MCF 10A (cell line): ENCODE measurements at regions not wholly inside any gene's neighbourhood (a gene's known extent, or its start where the extent isn't known, plus 50 kb on each side); places are given as distances from the start of the nearest gene placed in this dataset.
A peak's percentile ranks its signal among the peaks of the same experiment; 100 is the strongest.

ENCODE experiments used
- BruUV-seq: library from RNA; stranded (reverse); fragments of 400-500 nt; replicated peaks from 2 replicates; lab custom pipeline; 2021; lab: Mats Ljungman, UMichigan
- CTCF ChIA-PET: fragments of 300-600 bp; sonication (Branson Sonifier 250); formaldehyde crosslinking; extraction: SDS; loops from one replicate; lab custom pipeline; 2021; ENCODE audit warnings: antibody characterized with exemption, inconsistent platforms; lab: Yijun Ruan, JAX
- POLR2A ChIA-PET: fragments of 300-600, 350-650 bp; sonication (Branson Sonifier 250); formaldehyde crosslinking; extraction: SDS; loops from one replicate; lab custom pipeline; 2020; ENCODE audit warnings: antibody characterized with exemption, inconsistent platforms; lab: Yijun Ruan, JAX
- DNase-seq: peaks from one replicate; pipeline ENCODE4 v3.0.0-alpha.2; 2018; ENCODE audit not compliant: unreplicated experiment
- H3K27ac Mint-ChIP-seq: one replicate; pipeline ENCODE4 v1.8.0; 2022; ENCODE audit warnings: mild to moderate bottlenecking, low read depth, mixed read lengths; ENCODE audit not compliant: unreplicated experiment
- H3K27me3 Mint-ChIP-seq: one replicate; pipeline ENCODE4 v1.8.0; 2022; ENCODE audit warnings: mixed read lengths; ENCODE audit not compliant: insufficient read depth, unreplicated experiment
- H3K36me3 Mint-ChIP-seq: one replicate; pipeline ENCODE4 v1.8.0; 2022; ENCODE audit warnings: mild to moderate bottlenecking, moderate library complexity, mixed read lengths; ENCODE audit not compliant: insufficient read depth, unreplicated experiment
- H3K4me1 Mint-ChIP-seq: one replicate; pipeline ENCODE4 v1.8.0; 2022; ENCODE audit warnings: mixed read lengths; ENCODE audit not compliant: insufficient read depth, unreplicated experiment
- H3K4me3 Mint-ChIP-seq: one replicate; pipeline ENCODE4 v1.8.0; 2022; ENCODE audit warnings: mild to moderate bottlenecking, moderate library complexity, mixed read lengths; ENCODE audit not compliant: unreplicated experiment
- H3K9me3 Mint-ChIP-seq: one replicate; pipeline ENCODE4 v1.8.0; 2022; ENCODE audit warnings: mixed read lengths; ENCODE audit not compliant: unreplicated experiment
- intact Hi-C: fragments of 100-400 bp; cut with micrococcal nuclease; formaldehyde crosslinking; loops from 2 replicates; pipeline ENCODE4 v1.14.1; 2022
- TF ChIP-seq, protein P1 (sequence below): fragments of 200-600 bp; IDR thresholded peaks from one replicate; pipeline ENCODE4 v1.8.0; 2022; ENCODE audit warnings: antibody characterized with exemption, mild to moderate bottlenecking; ENCODE audit not compliant: unreplicated experiment

DNA sequence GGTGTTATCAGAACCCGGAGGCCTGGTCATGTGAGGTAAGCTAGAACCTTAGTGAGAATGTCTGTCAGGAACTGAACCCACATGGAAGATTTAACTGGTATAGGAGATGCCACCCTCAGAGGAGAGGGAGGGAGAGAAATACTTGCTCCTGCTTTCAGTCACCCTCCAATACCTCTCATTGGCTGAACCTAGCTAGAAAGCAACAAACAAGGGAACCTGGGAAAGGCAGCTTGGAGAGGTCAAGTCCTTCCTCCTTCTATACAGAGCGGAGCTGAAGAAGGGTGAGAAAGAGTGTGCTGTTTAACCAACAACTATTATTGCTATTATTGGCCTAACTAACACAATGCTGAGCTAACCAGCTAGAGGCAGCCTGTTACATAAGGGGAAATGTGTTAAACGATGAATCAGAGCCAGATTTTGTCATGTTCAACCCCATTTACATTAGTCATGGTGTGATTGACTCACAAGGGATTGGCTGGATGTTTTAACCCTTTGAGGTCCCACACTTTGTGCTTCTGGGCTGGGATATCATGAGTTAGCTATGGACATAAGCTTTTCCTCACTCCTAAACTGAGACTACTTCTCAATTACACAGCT lies 96.5 kb upstream of the ESX1 start:
- BruUV-seq = no TSS peak
- peak; percentile 89 for DNase-seq
- Mint-ChIP-seq H3K9me3 (no peaks in the 10 kb centered on the region), H3K4me3 (no peak overlapping the region), H3K4me1 (peaks cover 20% of the 10 kb centered on the region), H3K36me3 (no peaks in the 10 kb centered on the region), H3K27ac (no peak overlapping the region), H3K27me3 (peaks cover 46% of the 10 kb centered on the region)
- POLR2A ChIA-PET = interaction anchor here (0.6 to 1.2 kb wide), 3 partner anchors 26 to 41 kb away, joined by 3 to 4 read pairs (median 3); no protein-coding TSS in a partner anchor
- CTCF ChIA-PET = interaction anchor here (0.6 to 2.2 kb wide), 3 partner anchors 10 to 544 kb away, joined by 3 to 11 read pairs (median 4); no protein-coding TSS in a partner anchor
- TF ChIP-seq, protein P1, sequence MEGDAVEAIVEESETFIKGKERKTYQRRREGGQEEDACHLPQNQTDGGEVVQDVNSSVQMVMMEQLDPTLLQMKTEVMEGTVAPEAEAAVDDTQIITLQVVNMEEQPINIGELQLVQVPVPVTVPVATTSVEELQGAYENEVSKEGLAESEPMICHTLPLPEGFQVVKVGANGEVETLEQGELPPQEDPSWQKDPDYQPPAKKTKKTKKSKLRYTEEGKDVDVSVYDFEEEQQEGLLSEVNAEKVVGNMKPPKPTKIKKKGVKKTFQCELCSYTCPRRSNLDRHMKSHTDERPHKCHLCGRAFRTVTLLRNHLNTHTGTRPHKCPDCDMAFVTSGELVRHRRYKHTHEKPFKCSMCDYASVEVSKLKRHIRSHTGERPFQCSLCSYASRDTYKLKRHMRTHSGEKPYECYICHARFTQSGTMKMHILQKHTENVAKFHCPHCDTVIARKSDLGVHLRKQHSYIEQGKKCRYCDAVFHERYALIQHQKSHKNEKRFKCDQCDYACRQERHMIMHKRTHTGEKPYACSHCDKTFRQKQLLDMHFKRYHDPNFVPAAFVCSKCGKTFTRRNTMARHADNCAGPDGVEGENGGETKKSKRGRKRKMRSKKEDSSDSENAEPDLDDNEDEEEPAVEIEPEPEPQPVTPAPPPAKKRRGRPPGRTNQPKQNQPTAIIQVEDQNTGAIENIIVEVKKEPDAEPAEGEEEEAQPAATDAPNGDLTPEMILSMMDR = no peak
- intact Hi-C loops = no loop called here

DNA sequence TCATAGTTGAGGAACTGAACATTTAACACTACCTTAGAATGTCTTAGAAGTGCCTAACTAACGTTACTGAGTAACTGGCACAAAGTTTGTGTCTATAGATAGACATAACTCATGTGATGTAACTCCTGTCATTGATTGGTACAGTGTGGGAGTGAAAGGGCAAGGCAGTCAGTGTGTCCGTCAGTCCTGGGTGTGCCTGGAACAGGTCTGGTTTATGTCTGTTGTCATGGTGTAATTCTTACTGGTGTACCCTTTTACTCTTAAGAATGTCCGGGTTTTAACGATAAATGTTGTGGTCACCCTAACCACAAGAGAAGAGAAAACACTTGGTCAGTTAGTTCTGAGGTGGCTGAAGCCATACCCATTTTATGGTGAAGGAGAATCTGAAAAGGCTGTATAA lies 93.1 kb upstream of the ESX1 start:
- Mint-ChIP-seq H3K27ac (no peak overlapping the region), H3K4me1 (peaks cover 17% of the 10 kb centered on the region), H3K4me3 (no peak overlapping the region), H3K27me3 (peaks cover 54% of the 10 kb centered on the region), H3K9me3 (no peaks in the 10 kb centered on the region), H3K36me3 (no peaks in the 10 kb centered on the region)
- TF ChIP-seq, protein P1 = no peak
- ChIA-PET POLR2A (no interaction called here), CTCF (no interaction called here)
- DNase-seq = peak; percentile 43
- intact Hi-C loops = no loop called here
- no TSS peak for BruUV-seq

DNA sequence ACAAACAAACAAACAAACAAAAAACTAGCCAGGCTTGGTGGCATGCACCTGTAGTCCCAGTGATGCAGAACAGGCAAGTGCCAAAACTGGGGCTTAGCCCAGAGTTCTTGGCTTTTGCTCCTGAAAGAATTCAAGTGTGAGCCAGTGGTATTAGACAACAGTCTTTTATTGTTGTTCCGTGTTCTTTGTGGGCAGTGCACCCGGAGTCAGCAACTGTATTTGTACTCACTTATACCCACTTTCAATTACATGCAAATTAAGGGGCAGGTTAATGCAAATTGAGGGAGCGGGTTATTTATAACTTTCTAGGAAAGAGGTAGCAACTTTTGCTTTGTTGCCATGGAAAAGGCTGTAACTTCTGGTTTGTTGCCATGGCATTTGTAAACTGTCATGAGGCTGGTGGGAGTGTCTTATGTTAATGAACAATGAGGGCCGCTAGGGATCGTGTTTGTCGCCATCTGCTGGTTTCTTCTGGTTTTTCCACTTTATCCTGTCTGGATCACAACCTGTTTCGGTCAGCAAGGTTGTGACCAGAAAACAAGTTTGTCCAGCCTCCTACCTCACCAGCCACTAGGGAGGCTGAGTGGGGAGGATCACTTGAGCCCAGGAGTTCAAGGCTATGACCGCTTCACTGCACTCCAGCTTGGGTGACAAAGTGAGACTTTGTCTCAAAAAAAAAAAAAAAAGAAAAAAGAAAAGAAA lies 88.8 kb upstream of the ESX1 start:
- Mint-ChIP-seq H3K9me3 (no peaks in the 10 kb centered on the region), H3K4me1 (peaks cover 6% of the 10 kb centered on the region), H3K27ac (peak overlapping the region; percentile 63), H3K27me3 (peaks cover 77% of the 10 kb centered on the region), H3K36me3 (no peaks in the 10 kb centered on the region), H3K4me3 (no peak overlapping the region)
- intact Hi-C loops = loop anchor here (1.0 to 5.0 kb wide), 2 partner anchors 33 to 146 kb away; no protein-coding TSS in a partner anchor
- no TSS peak for BruUV-seq
- peak; percentile 81 for DNase-seq
- POLR2A ChIA-PET = no interaction called here
- CTCF ChIA-PET = interaction anchor here (0.7 to 2.3 kb wide), 3 partner anchors 24 to 34 kb away, joined by 3 to 14 read pairs (median 4); no protein-coding TSS in a partner anchor
- TF ChIP-seq, protein P1 = peak; percentile 47

DNA sequence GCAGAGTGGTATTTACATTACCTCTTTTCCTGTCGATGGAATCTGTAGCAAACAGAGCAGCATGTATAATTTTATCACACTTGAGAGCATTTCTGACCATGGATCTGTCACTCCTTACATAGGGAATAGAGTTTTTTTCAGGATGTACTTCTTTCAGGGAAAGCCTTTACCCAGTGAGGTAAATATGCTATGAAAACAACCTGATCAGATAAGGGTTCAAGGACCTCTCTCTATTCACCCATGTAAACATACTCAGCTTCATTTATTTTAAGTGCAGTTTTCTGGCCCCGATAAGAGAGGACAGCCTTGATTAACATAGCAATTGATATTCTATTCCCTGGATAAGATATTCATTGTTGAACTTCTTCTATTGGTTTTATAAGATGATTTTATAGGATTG lies 87.3 kb upstream of the ESX1 start:
- Mint-ChIP-seq H3K9me3 (no peaks in the 10 kb centered on the region), H3K27ac (no peak overlapping the region), H3K4me1 (no peaks in the 10 kb centered on the region), H3K36me3 (no peaks in the 10 kb centered on the region), H3K4me3 (no peak overlapping the region), H3K27me3 (peaks cover 67% of the 10 kb centered on the region)
- intact Hi-C loops = loop anchor here (5.0 kb wide), 1 partner anchor 145 kb away; no protein-coding TSS in a partner anchor
- no TSS peak for BruUV-seq
- TF ChIP-seq, protein P1 = no peak
- ChIA-PET POLR2A (no interaction called here), CTCF (interaction anchor here (0.6 to 2.4 kb wide), 3 partner anchors 9 to 209 kb away, joined by 3 to 17 read pairs (median 4); no protein-coding TSS in a partner anchor)
- DNase-seq = no peak
